ENCODE measurements at regions not wholly inside any gene's neighbourhood (a gene's known extent, or its start where the extent isn't known, plus 50 kb on each side); places are given as distances from the start of the nearest gene placed in this dataset.

DNA sequence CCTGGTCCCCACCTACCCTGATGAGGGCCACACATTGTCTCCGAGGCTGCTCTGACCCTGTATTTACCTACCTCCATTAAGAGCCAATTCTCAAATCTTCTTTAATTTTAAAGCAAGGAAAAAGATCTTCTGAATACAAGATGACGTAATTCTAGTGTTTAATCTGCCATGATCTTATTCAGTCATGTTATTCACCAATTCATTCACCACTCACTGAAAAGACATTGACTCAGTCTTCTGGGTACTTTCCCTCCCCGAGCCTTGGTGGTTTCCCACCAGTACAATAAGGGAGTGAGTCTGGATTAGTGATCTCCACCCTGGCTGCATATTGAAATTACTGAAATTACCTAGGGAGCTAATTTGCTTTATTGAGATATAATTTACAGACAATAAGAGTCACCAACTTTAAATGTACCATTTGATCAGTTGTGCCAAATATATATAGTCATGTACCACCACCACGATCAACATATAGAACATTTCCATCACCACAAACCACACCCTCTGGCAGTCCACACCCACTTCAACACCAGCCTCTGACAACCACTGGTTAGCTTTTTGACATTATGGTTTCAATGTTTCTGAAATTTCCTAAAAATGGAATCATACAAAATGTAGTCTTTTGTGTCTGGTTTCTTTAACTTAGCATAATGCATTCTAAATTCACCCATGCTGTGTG, 117.5 kb upstream of the UNC5B start:
- no TSS peak for BruUV-seq (replicated peaks)
- 3% methylated on average over 4 of the region's 4 CpGs for WGBS (ENCODE audit: insufficient coverage, low coverage, missing lambda C conversion rate)
- Histone ChIP-seq H3K4me3 (no peak overlapping the region), H3K9ac (ENCODE audit: insufficient read depth in 1 of 2, low read depth in 2 of 2, low read length in 2 of 2) (no peak overlapping the region), H2AFZ (ENCODE audit: low read depth, low read length) (no peak overlapping the region), H3K9me3 (replicated peaks; ENCODE audit: control insufficient read depth, insufficient read depth, low read depth, low read length) (no peaks in the 10 kb centered on the region), H4K20me1 (replicated peaks; ENCODE audit: control insufficient read depth, insufficient read depth, low read length) (no peaks in the 10 kb centered on the region), H3K79me2 (ENCODE audit: control insufficient read depth, insufficient read depth, low read length) (no peaks in the 10 kb centered on the region), H3K9me1 (ENCODE audit: control insufficient read depth, insufficient read depth, low read length) (no peaks in the 10 kb centered on the region), H3K27me3 (ENCODE audit: control insufficient read depth in 2 of 2, insufficient read depth in 2 of 2, low read length in 2 of 2) (peaks cover 3 to 14% of the 10 kb centered on the region in 2 experiments; a peak in 3 of 5 replicates), H3K36me3 (ENCODE audit: control insufficient read depth, insufficient read depth, low read length) (no peaks in the 10 kb centered on the region), H3K4me2 (ENCODE audit: insufficient read depth, low read length) (no peak overlapping the region), H3K27ac (ENCODE audit: extremely low read depth, low read depth, low read length) (no peak overlapping the region), H3K4me1 (replicated peaks in 1 of 2; ENCODE audit: control insufficient read depth in 2 of 2, insufficient read depth in 2 of 2, low read length in 2 of 2) (no peaks in the 10 kb centered on the region)
- TF ChIP-seq PHB (CRISPR knock-in tag; IDR thresholded peaks at IDR 0.05) (no peak), ATF7 (IDR thresholded peaks at IDR 0.05) (peak; percentile 65; the same call in 1 of the 2 replicates)
- TF ChIP-seq, protein P1, sequence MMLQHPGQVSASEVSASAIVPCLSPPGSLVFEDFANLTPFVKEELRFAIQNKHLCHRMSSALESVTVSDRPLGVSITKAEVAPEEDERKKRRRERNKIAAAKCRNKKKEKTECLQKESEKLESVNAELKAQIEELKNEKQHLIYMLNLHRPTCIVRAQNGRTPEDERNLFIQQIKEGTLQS (IDR thresholded peaks at IDR 0.05) = peak; percentile 60
- TF ChIP-seq, protein P1 (CRISPR knock-in tag; conservative IDR thresholded peaks at IDR 0.05) = no peak
- DNase-seq (ENCODE audit: extremely low read depth in 1 of 4, low spot score in 3 of 4) = peak in 2 of 4 experiments; percentile 7 to 8
- in situ Hi-C loops (cut with MboI) (no loop called here), intact Hi-C loops (cut with micrococcal nuclease) (no loop called here)
- ATAC-seq = no peak
- FAIRE-seq = no peak
- POLR2A ChIA-PET = no interaction called here
- CTCF ChIA-PET (ENCODE audit: low intra/inter-chr PET ratio) = no interaction called here

DNA sequence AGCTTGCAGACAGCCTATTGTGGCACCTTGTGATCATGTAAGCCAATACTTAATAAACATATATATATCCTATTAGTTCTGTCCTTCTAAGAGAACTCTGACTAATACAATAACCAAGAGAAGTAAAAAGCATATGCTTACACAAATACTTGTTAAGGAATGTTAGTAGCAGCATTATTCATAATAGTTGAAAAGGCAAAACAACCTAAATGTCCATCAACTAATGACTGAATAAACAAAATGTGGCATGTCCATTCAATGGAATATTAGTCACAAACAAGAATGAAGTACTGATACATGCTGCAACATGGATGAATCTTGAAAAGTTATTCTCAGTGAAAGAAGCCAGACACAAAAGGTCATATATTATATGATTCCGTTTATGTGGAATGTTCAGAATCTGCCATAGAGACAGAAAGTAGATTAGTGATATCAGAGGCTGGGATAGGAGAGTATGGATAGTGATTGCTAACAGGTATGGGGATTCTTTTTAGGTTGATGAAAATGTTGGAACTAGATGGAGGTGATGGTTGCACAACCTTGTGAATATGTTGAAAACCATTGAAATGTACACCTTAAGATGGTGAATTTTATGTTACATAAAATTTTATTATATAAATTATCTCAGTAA, 112.5 kb upstream of the UNC5B start:
- no peaks in the 10 kb centered on the region for H3K36me3 ChIP-seq (ENCODE audit: control insufficient read depth, insufficient read depth, low read length)
- no peak for DNase-seq (ENCODE audit: extremely low read depth in 1 of 4, low spot score in 3 of 4)
- no peaks in the 10 kb centered on the region for H3K9me1 ChIP-seq (ENCODE audit: control insufficient read depth, insufficient read depth, low read length)
- no peak overlapping the region for H3K27ac ChIP-seq (ENCODE audit: extremely low read depth, low read depth, low read length)
- ATAC-seq = no peak
- no TSS peak for BruUV-seq (replicated peaks)
- no peak overlapping the region for H2AFZ ChIP-seq (ENCODE audit: low read depth, low read length)
- peaks cover 5 to 9% of the 10 kb centered on the region in 2 experiments; a peak in 4 of 5 replicates for H3K27me3 ChIP-seq (ENCODE audit: control insufficient read depth in 2 of 2, insufficient read depth in 2 of 2, low read length in 2 of 2)
- in situ Hi-C loops (cut with MboI) (no loop called here), intact Hi-C loops (cut with micrococcal nuclease) (no loop called here)
- no peaks in the 10 kb centered on the region for H3K79me2 ChIP-seq (ENCODE audit: control insufficient read depth, insufficient read depth, low read length)
- ChIA-PET CTCF (ENCODE audit: low intra/inter-chr PET ratio) (no interaction called here), POLR2A (no interaction called here)
- no peak for FAIRE-seq
- WGBS (ENCODE audit: insufficient coverage, low coverage, missing lambda C conversion rate) = 0% methylated on average over 1 of the region's 1 CpG
- no peak overlapping the region for H3K9ac ChIP-seq (ENCODE audit: insufficient read depth in 1 of 2, low read depth in 2 of 2, low read length in 2 of 2)
- no peak overlapping the region for H3K4me3 ChIP-seq
- no peaks in the 10 kb centered on the region for H3K9me3 ChIP-seq (replicated peaks; ENCODE audit: control insufficient read depth, insufficient read depth, low read depth, low read length)
- no peaks in the 10 kb centered on the region for H3K4me1 ChIP-seq (replicated peaks in 1 of 2; ENCODE audit: control insufficient read depth in 2 of 2, insufficient read depth in 2 of 2, low read length in 2 of 2)
- H4K20me1 ChIP-seq (replicated peaks; ENCODE audit: control insufficient read depth, insufficient read depth, low read length) = no peaks in the 10 kb centered on the region
- H3K4me2 ChIP-seq (ENCODE audit: insufficient read depth, low read length) = no peak overlapping the region
- TF ChIP-seq, protein P2, sequence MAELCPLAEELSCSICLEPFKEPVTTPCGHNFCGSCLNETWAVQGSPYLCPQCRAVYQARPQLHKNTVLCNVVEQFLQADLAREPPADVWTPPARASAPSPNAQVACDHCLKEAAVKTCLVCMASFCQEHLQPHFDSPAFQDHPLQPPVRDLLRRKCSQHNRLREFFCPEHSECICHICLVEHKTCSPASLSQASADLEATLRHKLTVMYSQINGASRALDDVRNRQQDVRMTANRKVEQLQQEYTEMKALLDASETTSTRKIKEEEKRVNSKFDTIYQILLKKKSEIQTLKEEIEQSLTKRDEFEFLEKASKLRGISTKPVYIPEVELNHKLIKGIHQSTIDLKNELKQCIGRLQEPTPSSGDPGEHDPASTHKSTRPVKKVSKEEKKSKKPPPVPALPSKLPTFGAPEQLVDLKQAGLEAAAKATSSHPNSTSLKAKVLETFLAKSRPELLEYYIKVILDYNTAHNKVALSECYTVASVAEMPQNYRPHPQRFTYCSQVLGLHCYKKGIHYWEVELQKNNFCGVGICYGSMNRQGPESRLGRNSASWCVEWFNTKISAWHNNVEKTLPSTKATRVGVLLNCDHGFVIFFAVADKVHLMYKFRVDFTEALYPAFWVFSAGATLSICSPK (IDR thresholded peaks at IDR 0.05; ENCODE audit: borderline replicate concordance) = no peak
- TF ChIP-seq GTF2E2 (tag; IDR thresholded peaks at IDR 0.05) (no peak), NFYB (IDR thresholded peaks at IDR 0.05; ENCODE audit: extremely low read depth, insufficient read length) (no peak), ZNF431 (CRISPR knock-in tag; IDR thresholded peaks at IDR 0.05) (no peak), ETV5 (CRISPR knock-in tag; IDR thresholded peaks at IDR 0.05; ENCODE audit: low read depth) (no peak)

All from K562 (cell line).